ENCODE measurements at regions not wholly inside any gene's neighbourhood (a gene's known extent, or its start where the extent isn't known, plus 50 kb on each side); places are given as distances from the start of the nearest gene placed in this dataset.

GRCh38 chr10:10279906-10280305, 737.8 kb upstream of the CELF2 start:
- TF ChIP-seq CTCF (IDR thresholded peaks at IDR 0.05) (no peak), POLR2AphosphoS5 (IDR thresholded peaks at IDR 0.05; ENCODE audit: insufficient read depth in 1 of 2, low read depth in 1 of 2) (no peak), POLR2A (IDR thresholded peaks at IDR 0.05) (no peak)
